Fibroblast of lung (primary cell): ENCODE measurements at regions not wholly inside any gene's neighbourhood (a gene's known extent, or its start where the extent isn't known, plus 50 kb on each side); places are given as distances from the start of the nearest gene placed in this dataset.

Source experiments
- DNase-seq, 2 donors: peaks; one replicate each; pipeline versions ENCODE4 v3.0.0 to v3.0.0-alpha.2; 2010; ENCODE audit warnings: low read depth in 2 of 2
- H2AFZ ChIP-seq: 2 replicates; pipeline ENCODE4 v1.5.1; 2012; ENCODE audit warnings: low read length, control low read depth, inconsistent platforms
- H3K27ac ChIP-seq: 2 replicates; pipeline ENCODE4 v1.5.1; 2011; ENCODE audit warnings: low read length, control low read depth; ENCODE audit not compliant: insufficient read depth
- H3K27me3 ChIP-seq: 2 replicates; pipeline ENCODE4 v1.5.1; 2011; ENCODE audit warnings: mild to moderate bottlenecking, low read length; ENCODE audit not compliant: control insufficient read depth, insufficient read depth
- H3K36me3 ChIP-seq: 2 replicates; pipeline ENCODE4 v1.5.1; 2011; ENCODE audit warnings: low read length; ENCODE audit not compliant: control insufficient read depth, insufficient read depth
- H3K4me1 ChIP-seq: 2 replicates; pipeline ENCODE4 v1.5.1; 2011; ENCODE audit warnings: low read length; ENCODE audit not compliant: control insufficient read depth, insufficient read depth; ENCODE audit errors: extremely low read depth
- H3K4me2 ChIP-seq: 2 replicates; pipeline ENCODE4 v1.5.1; 2011; ENCODE audit warnings: low read length, control low read depth; ENCODE audit not compliant: insufficient read depth; ENCODE audit errors: extremely low read depth
- H3K4me3 ChIP-seq, 4 experiments: fragments of 200-600 bp in 1 of 4; sonication (generic) in 1 of 4; replicated peaks in 1 of 4; 2 replicates each; pipeline ENCODE4 v1.5.1; 2011 to 2016; ENCODE audit warnings: low read length in 4 of 4, low read depth in 3 of 4, mild to moderate bottlenecking in 3 of 4, control low read depth in 2 of 4, inconsistent platforms in 1 of 4, mixed read lengths in 1 of 4; ENCODE audit not compliant: insufficient read depth in 1 of 4; ENCODE audit errors: control extremely low read depth in 1 of 4
- H3K79me2 ChIP-seq: 2 replicates; pipeline ENCODE4 v1.5.1; 2012; ENCODE audit warnings: mild to moderate bottlenecking, low read length, inconsistent platforms; ENCODE audit not compliant: control insufficient read depth, insufficient read depth
- H3K9ac ChIP-seq: 2 replicates; pipeline ENCODE4 v1.5.1; 2011; ENCODE audit warnings: mild to moderate bottlenecking, low read length, control low read depth; ENCODE audit not compliant: insufficient read depth
- H3K9me3 ChIP-seq: 2 replicates; pipeline ENCODE4 v1.5.1; 2012; ENCODE audit warnings: low read depth, low read length; ENCODE audit not compliant: control insufficient read depth, insufficient read depth
- H4K20me1 ChIP-seq: 2 replicates; pipeline ENCODE4 v1.5.1; 2011; ENCODE audit warnings: low read length; ENCODE audit not compliant: control insufficient read depth, insufficient read depth; ENCODE audit errors: extremely low read depth
- EZH2 ChIP-seq: IDR thresholded peaks from 2 replicates; pipeline ENCODE4 v1.5.1; 2012; ENCODE audit warnings: low read length, control low read depth, mild to moderate bottlenecking; ENCODE audit errors: missing control alignments
- TF ChIP-seq, protein P1 (sequence below), 2 donors: IDR thresholded peaks in 1 of 2; conservative IDR thresholded peaks in 1 of 2; 1 replicate in 1 of 2; 2 replicates in 1 of 2; pipeline ENCODE4 v1.5.1; 2011 to 2012; ENCODE audit warnings: low read length in 2 of 2, control low read depth in 1 of 2, inconsistent platforms in 1 of 2, low read depth in 1 of 2, mild to moderate bottlenecking in 1 of 2

DNA sequence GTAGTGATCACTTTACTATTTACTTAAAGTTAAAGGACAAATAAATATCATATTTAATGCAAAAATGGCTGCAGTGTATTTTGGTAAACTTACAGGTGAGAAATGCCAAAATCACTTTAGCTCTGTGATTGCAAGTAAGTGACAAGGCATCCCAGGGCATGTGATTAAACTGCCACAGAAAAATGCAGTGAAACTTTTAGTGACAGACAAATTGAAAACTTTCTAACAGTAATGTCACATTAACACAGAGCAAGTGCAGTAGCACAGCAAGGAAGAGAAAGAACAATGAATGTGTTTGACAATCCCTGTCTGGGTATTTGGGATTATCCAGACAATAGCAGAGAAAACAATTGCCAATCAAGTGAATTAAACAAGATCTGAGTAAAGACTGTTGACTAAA lies 606.8 kb downstream of the SLCO4C1 start:
- no peak overlapping the region for H3K4me3 ChIP-seq
- no peaks in the 10 kb centered on the region for H3K36me3 ChIP-seq
- TF ChIP-seq, protein P1, sequence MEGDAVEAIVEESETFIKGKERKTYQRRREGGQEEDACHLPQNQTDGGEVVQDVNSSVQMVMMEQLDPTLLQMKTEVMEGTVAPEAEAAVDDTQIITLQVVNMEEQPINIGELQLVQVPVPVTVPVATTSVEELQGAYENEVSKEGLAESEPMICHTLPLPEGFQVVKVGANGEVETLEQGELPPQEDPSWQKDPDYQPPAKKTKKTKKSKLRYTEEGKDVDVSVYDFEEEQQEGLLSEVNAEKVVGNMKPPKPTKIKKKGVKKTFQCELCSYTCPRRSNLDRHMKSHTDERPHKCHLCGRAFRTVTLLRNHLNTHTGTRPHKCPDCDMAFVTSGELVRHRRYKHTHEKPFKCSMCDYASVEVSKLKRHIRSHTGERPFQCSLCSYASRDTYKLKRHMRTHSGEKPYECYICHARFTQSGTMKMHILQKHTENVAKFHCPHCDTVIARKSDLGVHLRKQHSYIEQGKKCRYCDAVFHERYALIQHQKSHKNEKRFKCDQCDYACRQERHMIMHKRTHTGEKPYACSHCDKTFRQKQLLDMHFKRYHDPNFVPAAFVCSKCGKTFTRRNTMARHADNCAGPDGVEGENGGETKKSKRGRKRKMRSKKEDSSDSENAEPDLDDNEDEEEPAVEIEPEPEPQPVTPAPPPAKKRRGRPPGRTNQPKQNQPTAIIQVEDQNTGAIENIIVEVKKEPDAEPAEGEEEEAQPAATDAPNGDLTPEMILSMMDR (conservative IDR thresholded peaks at IDR 0.05 in 1 of 2, IDR thresholded peaks at IDR 0.05 in 1 of 2; ENCODE audit: low read depth in 1 of 2, low read length in 2 of 2), result no peak
- no peak for TF ChIP-seq EZH2
- H3K9me3 ChIP-seq, result no peaks in the 10 kb centered on the region
- no peak overlapping the region for H3K9ac ChIP-seq
- no peak for DNase-seq
- H3K4me2 ChIP-seq, result no peak overlapping the region
- H2AFZ ChIP-seq, result no peak overlapping the region
- H3K4me1 ChIP-seq, result no peaks in the 10 kb centered on the region
- H4K20me1 ChIP-seq, result no peaks in the 10 kb centered on the region
- H3K27ac ChIP-seq, result no peak overlapping the region
- H3K27me3 ChIP-seq, result no peaks in the 10 kb centered on the region
- no peaks in the 10 kb centered on the region for H3K79me2 ChIP-seq

DNA sequence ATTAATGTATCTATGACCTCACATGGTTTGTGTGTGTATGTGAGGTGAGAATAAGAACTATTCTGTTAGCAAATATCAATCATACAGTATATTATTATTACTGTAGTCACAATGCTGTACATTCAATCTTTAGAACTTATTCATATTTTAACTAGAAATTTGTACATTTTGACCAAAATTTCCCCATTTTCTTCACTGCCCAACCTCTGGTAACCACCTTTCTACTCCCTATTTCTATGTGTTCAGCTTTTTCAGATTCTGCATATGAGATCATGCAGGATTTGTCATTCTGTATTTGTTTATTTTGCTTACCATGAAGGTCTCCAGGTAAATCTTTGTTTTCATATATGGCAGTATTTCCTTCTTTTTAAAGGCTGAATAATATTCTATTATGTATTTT lies 607.9 kb downstream of the SLCO4C1 start:
- no peak for TF ChIP-seq EZH2
- TF ChIP-seq, protein P1 (conservative IDR thresholded peaks at IDR 0.05 in 1 of 2, IDR thresholded peaks at IDR 0.05 in 1 of 2; ENCODE audit: low read depth in 1 of 2, low read length in 2 of 2), result no peak
- H4K20me1 ChIP-seq, result no peaks in the 10 kb centered on the region
- H3K4me1 ChIP-seq, result no peaks in the 10 kb centered on the region
- no peak for DNase-seq
- no peak overlapping the region for H3K4me3 ChIP-seq
- H3K79me2 ChIP-seq, result no peaks in the 10 kb centered on the region
- H3K9ac ChIP-seq, result no peak overlapping the region
- no peak overlapping the region for H2AFZ ChIP-seq
- H3K9me3 ChIP-seq, result no peaks in the 10 kb centered on the region
- H3K27ac ChIP-seq, result no peak overlapping the region
- no peak overlapping the region for H3K4me2 ChIP-seq
- H3K27me3 ChIP-seq, result no peaks in the 10 kb centered on the region
- no peaks in the 10 kb centered on the region for H3K36me3 ChIP-seq

DNA sequence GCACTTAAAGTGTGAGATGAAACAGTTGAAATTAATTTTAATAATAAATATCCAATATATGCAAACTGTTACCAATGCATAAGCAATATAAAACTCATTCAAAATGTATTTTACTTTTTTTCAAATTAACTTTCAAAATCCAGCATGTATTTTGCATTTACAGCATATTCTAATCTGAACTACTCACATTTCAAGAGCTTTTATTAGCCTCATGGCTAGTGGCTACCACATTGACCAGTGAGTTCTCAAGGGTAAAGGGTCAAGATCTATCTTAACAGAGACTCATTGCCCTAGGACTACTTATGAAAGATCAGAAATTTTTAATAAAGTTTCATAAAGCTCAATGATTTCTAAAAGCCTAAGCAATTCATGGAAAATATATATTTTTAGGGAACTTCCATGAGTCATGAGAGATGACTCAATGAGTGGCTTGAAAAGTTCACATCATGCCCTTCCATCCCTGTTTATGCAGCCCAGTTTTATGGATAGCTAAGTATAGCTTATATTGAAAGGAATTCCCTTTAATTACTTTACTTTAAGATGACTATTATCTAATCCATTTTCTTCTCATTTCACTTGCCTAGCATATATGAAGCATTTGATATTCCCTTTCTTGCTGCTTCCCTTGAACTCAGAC lies 608.6 kb downstream of the SLCO4C1 start:
- H3K27ac ChIP-seq, result no peak overlapping the region
- H3K79me2 ChIP-seq, result no peaks in the 10 kb centered on the region
- no peaks in the 10 kb centered on the region for H3K27me3 ChIP-seq
- H4K20me1 ChIP-seq, result no peaks in the 10 kb centered on the region
- H3K36me3 ChIP-seq, result no peaks in the 10 kb centered on the region
- TF ChIP-seq, protein P1 (conservative IDR thresholded peaks at IDR 0.05 in 1 of 2, IDR thresholded peaks at IDR 0.05 in 1 of 2; ENCODE audit: low read depth in 1 of 2, low read length in 2 of 2), result no peak
- no peak for TF ChIP-seq EZH2
- H3K9me3 ChIP-seq, result no peaks in the 10 kb centered on the region
- H3K4me3 ChIP-seq, result no peak overlapping the region
- H2AFZ ChIP-seq, result no peak overlapping the region
- H3K4me2 ChIP-seq, result no peak overlapping the region
- H3K9ac ChIP-seq, result no peak overlapping the region
- peak; percentile 32 to 38 for DNase-seq
- H3K4me1 ChIP-seq, result no peaks in the 10 kb centered on the region
